Fibroblast of lung (primary cell): ENCODE measurements at regions not wholly inside any gene's neighbourhood (a gene's known extent, or its start where the extent isn't known, plus 50 kb on each side); places are given as distances from the start of the nearest gene placed in this dataset.

Experiments
- CTCF ChIP-seq, 2 donors: IDR thresholded peaks in 1 of 2; conservative IDR thresholded peaks in 1 of 2; 1 replicate in 1 of 2; 2 replicates in 1 of 2; pipeline ENCODE4 v1.5.1; 2011 to 2012; ENCODE audit warnings: low read length in 2 of 2, control low read depth in 1 of 2, inconsistent platforms in 1 of 2, low read depth in 1 of 2, mild to moderate bottlenecking in 1 of 2
- EZH2 ChIP-seq: IDR thresholded peaks from 2 replicates; pipeline ENCODE4 v1.5.1; 2012; ENCODE audit warnings: low read length, control low read depth, mild to moderate bottlenecking; ENCODE audit errors: missing control alignments

- TF ChIP-seq CTCF (conservative IDR thresholded peaks at IDR 0.05 in 1 of 2, IDR thresholded peaks at IDR 0.05 in 1 of 2; ENCODE audit: low read depth in 1 of 2, low read length in 2 of 2), result no peak
- TF ChIP-seq EZH2, result no peak
Observed at GRCh38 chr21:16427587-16428087, 697.9 kb downstream of the USP25 start.
